ENCODE measurements at regions not wholly inside any gene's neighbourhood (a gene's known extent, or its start where the extent isn't known, plus 50 kb on each side); places are given as distances from the start of the nearest gene placed in this dataset.

- no peaks in the 10 kb centered on the region for H3K36me3 ChIP-seq (ENCODE audit: control insufficient read depth in 2 of 2, extremely low read depth in 1 of 2, insufficient read depth in 2 of 2, low read length in 2 of 2)
- H3K4me3 ChIP-seq (replicated peaks in 1 of 3; ENCODE audit: insufficient read depth in 1 of 3, low read depth in 1 of 3, low read length in 3 of 3), result no peak overlapping the region
- DNase-seq (ENCODE audit: low read depth, low spot score) (no peak), FAIRE-seq (no peak)
- dilution Hi-C loops (cut with MboI; ENCODE audit: extremely low pct_ligation_motif_present, low sequenced_read_pairs), result no loop called here
- H3K4me2 ChIP-seq (ENCODE audit: insufficient read depth, low read length), result no peak overlapping the region
- H3K9me3 ChIP-seq (replicated peaks; ENCODE audit: control insufficient read depth, insufficient read depth, low read length), result peaks cover 2% of the 10 kb centered on the region
- TF ChIP-seq JUN (IDR thresholded peaks at IDR 0.05; ENCODE audit: borderline replicate concordance, insufficient read depth, insufficient read length, low read depth), result no peak
- no peak for TF ChIP-seq POLR2AphosphoS5 (IDR thresholded peaks at IDR 0.05; ENCODE audit: insufficient read depth, low read depth, low read length)
- TF ChIP-seq, protein P1, sequence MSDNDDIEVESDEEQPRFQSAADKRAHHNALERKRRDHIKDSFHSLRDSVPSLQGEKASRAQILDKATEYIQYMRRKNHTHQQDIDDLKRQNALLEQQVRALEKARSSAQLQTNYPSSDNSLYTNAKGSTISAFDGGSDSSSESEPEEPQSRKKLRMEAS (IDR thresholded peaks at IDR 0.05; ENCODE audit: insufficient read depth, insufficient read length), result no peak
- TF ChIP-seq EZH2 (IDR thresholded peaks at IDR 0.05; ENCODE audit: borderline replicate concordance, low read depth, low read length, severe bottlenecking), result no peak
- no peak for TF ChIP-seq POLR2A (IDR thresholded peaks at IDR 0.05; ENCODE audit: low read depth, low read length)
- TF ChIP-seq FOS (IDR thresholded peaks at IDR 0.05; ENCODE audit: borderline replicate concordance, insufficient read depth, low read length), result no peak
- no peak for TF ChIP-seq MYC (IDR thresholded peaks at IDR 0.05; ENCODE audit: low read depth, low read length)
- TF ChIP-seq GATA2 (IDR thresholded peaks at IDR 0.05; ENCODE audit: insufficient read depth, insufficient read length, low read depth, low read length), result no peak
- TF ChIP-seq CTCF (IDR thresholded peaks at IDR 0.05; ENCODE audit: extremely low read depth in 1 of 2, insufficient read depth in 1 of 2, low read depth in 1 of 2, low read length in 2 of 2), result no peak
- H3K9ac ChIP-seq (replicated peaks; ENCODE audit: extremely low read depth, insufficient read depth, low read length), result no peak overlapping the region
- no peaks in the 10 kb centered on the region for H3K9me1 ChIP-seq (replicated peaks; ENCODE audit: control insufficient read depth, extremely low read depth, insufficient read depth, low read length)
- no peaks in the 10 kb centered on the region for H3K27me3 ChIP-seq (ENCODE audit: control insufficient read depth in 2 of 2, insufficient read depth in 2 of 2, low read length in 2 of 2)
- H3K27ac ChIP-seq (ENCODE audit: insufficient read depth, low read depth, low read length), result no peak overlapping the region
- BruUV-seq (replicated peaks), result no TSS peak
- H3K79me2 ChIP-seq (ENCODE audit: control insufficient read depth, insufficient read depth, low read length), result no peaks in the 10 kb centered on the region
- no peak overlapping the region for H2AFZ ChIP-seq (ENCODE audit: low read depth, low read length)
- ChIA-PET CTCF (no interaction called here), POLR2A (no interaction called here)
- no peaks in the 10 kb centered on the region for H4K20me1 ChIP-seq (replicated peaks; ENCODE audit: control insufficient read depth, extremely low read depth, insufficient read depth, low read length)
- intact Hi-C loops (cut with micrococcal nuclease), result no loop called here
- no peaks in the 10 kb centered on the region for H3K4me1 ChIP-seq (ENCODE audit: control insufficient read depth, extremely low read depth, insufficient read depth, low read length)
Measured at GRCh38 chr12:114220311-114220710, 185.6 kb downstream of the TBX5 start.

Measured in endothelial cell of umbilical vein (primary cell).